Pancreas (tissue), 10 donors: ENCODE measurements at regions not wholly inside any gene's neighbourhood (a gene's known extent, or its start where the extent isn't known, plus 50 kb on each side); places are given as distances from the start of the nearest gene placed in this dataset.

Source experiments
- ATAC-seq, 4 donors: fragments of 200-7000 bp; cut with Tn5 transposase; one replicate each; pipeline versions ENCODE4 v1.8.0 to v1.9.1; 2020; ENCODE audit warnings: mild to moderate bottlenecking in 4 of 4, moderate library complexity in 4 of 4
- DNase-seq, 6 donors: peaks; one replicate each; pipeline ENCODE4 v3.0.0-alpha.2; 2020
- FAIRE-seq: peaks from 2 replicates; lab custom pipeline; 2012; peaks lifted over from hg19 to GRCh38; lab: Jason Lieb, UNC
- H3K27ac ChIP-seq, 4 donors: fragments of 200-600 bp; sonication (generic); 1 replicate in 3 of 4; 2 replicates in 1 of 4; pipeline versions ENCODE4 v1.5.0 to v1.8.0; 2020
- H3K27me3 ChIP-seq, 4 donors: fragments of 200-600 bp; one replicate each; pipeline ENCODE4 v1.8.0; 2021
- H3K36me3 ChIP-seq, 3 donors: fragments of 200-600 bp; sonication (generic) in 1 of 3; one replicate each; pipeline versions ENCODE4 v1.5.0 to v1.8.0; 2020 to 2021
- H3K4me1 ChIP-seq, 3 donors: fragments of 200-600 bp; one replicate each; pipeline ENCODE4 v1.8.0; 2021
- H3K4me3 ChIP-seq, 4 donors: fragments of 200-600 bp; sonication (generic) in 2 of 4; one replicate each; pipeline versions ENCODE4 v1.5.0 to v1.8.0; 2020 to 2021
- H3K9me3 ChIP-seq, 4 donors: fragments of 200-600 bp; one replicate each; pipeline ENCODE4 v1.8.0; 2021
- CTCF ChIP-seq, 4 donors: fragments of 200-600 bp; sonication (generic) in 3 of 4; IDR thresholded peaks; one replicate each; pipeline versions ENCODE4 v1.5.0 to v1.8.0; 2021; ENCODE audit warnings: antibody characterized with exemption in 4 of 4
- WGBS, 2 donors: extraction: QIAGEN DNeasy Blood & Tissue Kit; methylation state at CpG; one replicate each; pipeline ENCODE4 v1.1.7; 2013; 5-methylcytosine and 5-hydroxymethylcytosine counted together
- intact Hi-C, 3 donors: fragments of 100-400 bp; cut with DNase I; formaldehyde crosslinking; loops; one replicate each; pipeline versions ENCODE4 v1.11.1 to v1.14.2; 2022
- donor health status: healthy with polysubstance abuse.
- donor health status: DM: no; HTN: no; CAD: no; lungs with moderate emphysema.
- donor health status: DM: no; HTN: no; CAD: no.
- donor health status: control.
- donor health status: control.
- donor health status: Bipolar disorder and iron deficiency.
- donor health status: DM: yes; HTN: yes; CAD: no.
- donor health status: DM: no; HTN: no; CAD: no.
- donor health status: DM: no; HTN: no; CAD: no.
- donor health status: DM: yes; HTN: yes; CAD: no.

DNA sequence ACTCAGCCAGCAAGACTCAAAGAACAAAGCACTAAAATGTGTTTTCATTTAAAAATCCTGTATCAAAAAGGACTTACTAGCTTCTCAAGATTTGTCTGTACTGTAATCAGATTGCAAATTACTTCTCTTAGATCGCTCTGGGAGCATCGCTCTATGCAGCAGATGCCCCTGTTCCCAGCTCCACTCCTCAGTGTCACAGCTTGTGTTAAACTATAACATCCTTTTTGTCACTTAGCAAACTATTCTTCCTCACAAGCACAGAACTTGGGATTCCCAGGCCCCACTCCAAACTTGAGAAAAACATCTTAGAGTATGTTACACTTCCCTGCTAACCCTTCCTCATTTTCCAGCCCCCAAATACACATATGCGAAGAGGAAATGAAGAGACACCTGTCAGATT is 85.1 kb upstream of the CHRM3 start:
- no peak overlapping the region for H3K27ac ChIP-seq
- H3K4me1 ChIP-seq: no peaks in the 10 kb centered on the region
- FAIRE-seq: no peak
- 93 to 97% methylated on average over 3 of the region's 3 CpGs for WGBS, 2 donors
- no peaks in the 10 kb centered on the region for H3K36me3 ChIP-seq
- H3K27me3 ChIP-seq: no peaks in the 10 kb centered on the region
- ATAC-seq: no peak
- H3K9me3 ChIP-seq: no peaks in the 10 kb centered on the region
- no peak for TF ChIP-seq CTCF (IDR thresholded peaks at IDR 0.05)
- intact Hi-C loops: loop anchor here in 1 of 3 donors (10.0 kb wide), 1 partner anchor 84 kb away; the partner anchor contains the start of gene CHRM3
- no peak overlapping the region for H3K4me3 ChIP-seq
- no peak for DNase-seq

DNA sequence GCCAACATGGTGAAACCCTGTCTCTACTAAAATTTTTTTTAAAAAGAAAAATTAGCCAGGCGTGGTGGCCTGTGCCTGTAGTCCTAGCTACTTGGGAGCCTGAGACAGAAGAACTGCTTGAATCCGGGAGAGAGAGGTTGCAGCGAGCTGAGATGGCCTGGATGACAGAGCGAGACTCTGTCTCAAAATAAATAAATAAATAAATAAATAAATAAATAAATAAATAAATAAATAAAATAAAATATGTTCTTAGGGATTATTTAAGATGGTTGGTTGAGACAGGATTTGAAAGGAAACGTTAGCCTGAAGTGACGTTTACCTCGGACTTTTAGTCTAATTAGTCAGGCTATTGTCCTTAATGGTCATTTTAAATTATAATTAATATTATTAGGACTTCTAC is 88.5 kb upstream of the CHRM3 start:
- TF ChIP-seq CTCF (IDR thresholded peaks at IDR 0.05): no peak
- H3K27ac ChIP-seq: no peak overlapping the region
- no peak overlapping the region for H3K4me3 ChIP-seq
- no peaks in the 10 kb centered on the region for H3K4me1 ChIP-seq
- H3K36me3 ChIP-seq: no peaks in the 10 kb centered on the region
- no peaks in the 10 kb centered on the region for H3K27me3 ChIP-seq
- FAIRE-seq (no peak), ATAC-seq (no peak), DNase-seq (no peak)
- intact Hi-C loops: no loop called here
- WGBS, 2 donors: 95 to 98% methylated on average over 7 of the region's 7 CpGs
- H3K9me3 ChIP-seq: no peaks in the 10 kb centered on the region

DNA sequence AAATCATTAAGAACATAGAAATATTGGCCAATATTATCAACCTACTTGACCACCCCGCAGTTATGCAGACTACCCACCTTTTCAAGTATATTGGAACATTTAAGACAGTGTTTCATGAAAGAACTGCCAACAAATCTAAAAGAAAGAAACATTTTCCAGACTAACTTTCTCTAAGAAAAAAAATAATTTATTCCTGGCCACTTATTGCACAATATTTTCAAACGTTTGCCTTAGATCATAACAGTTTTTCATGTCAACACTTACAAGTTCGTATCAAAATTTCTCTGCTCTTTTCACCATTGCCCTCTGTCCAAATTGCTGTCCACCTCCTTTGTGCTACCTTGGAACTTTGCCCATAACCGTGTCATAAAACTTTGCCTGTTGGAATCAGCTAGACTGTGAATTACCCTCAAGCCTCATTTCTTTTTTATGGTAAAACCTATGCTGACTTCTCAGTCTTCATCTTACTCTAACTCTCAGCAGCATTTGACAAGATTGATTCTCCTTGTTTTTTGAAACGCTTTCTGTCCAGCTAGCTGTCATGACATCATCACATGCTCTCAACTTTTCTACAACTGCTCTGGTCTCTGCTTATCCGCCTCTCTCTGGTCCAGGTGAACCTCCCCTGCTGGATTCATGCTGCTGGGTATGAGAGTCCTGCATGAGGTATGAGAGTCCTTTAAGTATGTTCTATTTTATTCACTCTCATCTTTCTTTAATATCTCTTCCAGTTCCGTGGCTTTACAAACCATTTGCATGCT is 92.8 kb upstream of the CHRM3 start:
- no peaks in the 10 kb centered on the region for H3K36me3 ChIP-seq
- DNase-seq (no peak), ATAC-seq (no peak), FAIRE-seq (no peak)
- no peaks in the 10 kb centered on the region for H3K4me1 ChIP-seq
- H3K4me3 ChIP-seq: no peak overlapping the region
- no peak for TF ChIP-seq CTCF (IDR thresholded peaks at IDR 0.05)
- intact Hi-C loops: no loop called here
- H3K9me3 ChIP-seq: no peaks in the 10 kb centered on the region
- H3K27me3 ChIP-seq: no peaks in the 10 kb centered on the region
- no peak overlapping the region for H3K27ac ChIP-seq
- WGBS, 2 donors: 47 to 51% methylated on average over 7 of the region's 7 CpGs

- Histone ChIP-seq H3K36me3 (no peaks in the 10 kb centered on the region), H3K4me1 (no peaks in the 10 kb centered on the region), H3K9me3 (no peaks in the 10 kb centered on the region), H3K27me3 (no peaks in the 10 kb centered on the region), H3K27ac (no peak overlapping the region), H3K4me3 (no peak overlapping the region)
- ATAC-seq (no peak), FAIRE-seq (no peak), DNase-seq (no peak)
- TF ChIP-seq CTCF (IDR thresholded peaks at IDR 0.05): no peak
- intact Hi-C loops: no loop called here
- WGBS, 2 donors: 52 to 58% methylated on average over 1 of the region's 1 CpG
Measured at GRCh38 chr1:239288820-239289554, 97.4 kb upstream of the CHRM3 start.

GRCh38 chr1:239287296-239287695 is 99.1 kb upstream of the CHRM3 start:
- no peaks in the 10 kb centered on the region for H3K27me3 ChIP-seq
- DNase-seq: no peak
- no peak overlapping the region for H3K27ac ChIP-seq
- H3K4me3 ChIP-seq: no peak overlapping the region
- 76 to 78% methylated on average over 4 of the region's 4 CpGs for WGBS, 2 donors
- no peaks in the 10 kb centered on the region for H3K4me1 ChIP-seq
- no peak for ATAC-seq
- H3K9me3 ChIP-seq: no peaks in the 10 kb centered on the region
- H3K36me3 ChIP-seq: no peaks in the 10 kb centered on the region
- FAIRE-seq: no peak
- TF ChIP-seq CTCF (IDR thresholded peaks at IDR 0.05): no peak
- intact Hi-C loops: no loop called here
